ENCODE measurements at regions not wholly inside any gene's neighbourhood (a gene's known extent, or its start where the extent isn't known, plus 50 kb on each side); places are given as distances from the start of the nearest gene placed in this dataset.
"Not testable (repeated sequence)": the region's sequence is repeated elsewhere in the genome, so short reads cannot be mapped to it uniquely, and the experiment has no call there.

- H3K4me3 ChIP-seq; H3K36me3 ChIP-seq (ENCODE audit: control insufficient read depth in 2 of 2, insufficient read depth in 2 of 2, low read length in 1 of 2); BruUV-seq (replicated peaks); H3K79me2 ChIP-seq (ENCODE audit: control insufficient read depth, insufficient read depth, low read length); SMC1A ChIA-PET (ENCODE audit: uncharacterized antibody, unreplicated experiment); POLR2A ChIA-PET; CTCF ChIA-PET; ATAC-seq; DNase-seq (ENCODE audit: low read depth, low spot score); H3K9me3 ChIP-seq (replicated peaks; ENCODE audit: control insufficient read depth, insufficient read depth, low read length); RAD21 ChIA-PET (ENCODE audit: unreplicated experiment); intact Hi-C loops (cut with micrococcal nuclease; ENCODE audit: unreplicated experiment); in situ Hi-C loops (cut with MboI); FAIRE-seq; H2AFZ ChIP-seq (ENCODE audit: control insufficient read depth, low read depth, low read length); H3K9ac ChIP-seq (ENCODE audit: control insufficient read depth, insufficient read depth, low read length); H3K4me2 ChIP-seq (ENCODE audit: control insufficient read depth, insufficient read depth); H3K27me3 ChIP-seq (replicated peaks in 1 of 2; ENCODE audit: control insufficient read depth in 2 of 2, insufficient read depth in 2 of 2, low read length in 1 of 2); H3K27ac ChIP-seq (ENCODE audit: control insufficient read depth, insufficient read depth); H4K20me1 ChIP-seq (ENCODE audit: control insufficient read depth, insufficient read depth): not testable (repeated sequence)
- 62% methylated on average over 2 of the region's 3 CpGs for WGBS (ENCODE audit: insufficient coverage, insufficient replicate concordance, low lambda C conversion rate, missing lambda C conversion rate)
- H3K4me1 ChIP-seq (ENCODE audit: control insufficient read depth, insufficient read depth, low read length): peaks cover 10% of the 10 kb centered on the region
Measured at GRCh38 chr22:38370490-38370889, 53.3 kb upstream of the CSNK1E start.

- H4K20me1 ChIP-seq (ENCODE audit: control insufficient read depth, insufficient read depth); H3K79me2 ChIP-seq (ENCODE audit: control insufficient read depth, insufficient read depth, low read length); SMC1A ChIA-PET (ENCODE audit: uncharacterized antibody, unreplicated experiment); in situ Hi-C loops (cut with MboI); H3K4me3 ChIP-seq; H3K27ac ChIP-seq (ENCODE audit: control insufficient read depth, insufficient read depth); H3K36me3 ChIP-seq (ENCODE audit: control insufficient read depth in 2 of 2, insufficient read depth in 2 of 2, low read length in 1 of 2); H3K27me3 ChIP-seq (replicated peaks in 1 of 2; ENCODE audit: control insufficient read depth in 2 of 2, insufficient read depth in 2 of 2, low read length in 1 of 2); H3K4me1 ChIP-seq (ENCODE audit: control insufficient read depth, insufficient read depth, low read length); H3K9me3 ChIP-seq (replicated peaks; ENCODE audit: control insufficient read depth, insufficient read depth, low read length); CTCF ChIA-PET; H3K4me2 ChIP-seq (ENCODE audit: control insufficient read depth, insufficient read depth); ATAC-seq; intact Hi-C loops (cut with micrococcal nuclease; ENCODE audit: unreplicated experiment); H2AFZ ChIP-seq (ENCODE audit: control insufficient read depth, low read depth, low read length); H3K9ac ChIP-seq (ENCODE audit: control insufficient read depth, insufficient read depth, low read length); FAIRE-seq; RAD21 ChIA-PET (ENCODE audit: unreplicated experiment); DNase-seq (ENCODE audit: low read depth, low spot score); BruUV-seq (replicated peaks): not testable (repeated sequence)
- POLR2A ChIA-PET: interaction anchor here (0.7 kb wide), 1 partner anchor 326 kb away, joined by 3 read pairs; no protein-coding TSS in a partner anchor
- WGBS (ENCODE audit: insufficient coverage, insufficient replicate concordance, low lambda C conversion rate, missing lambda C conversion rate): 2% methylated on average over 2 of the region's 2 CpGs
Measured at GRCh38 chr22:38369132-38369531, 51.9 kb upstream of the CSNK1E start.
